Motor neuron (in vitro differentiated cells): ENCODE measurements at regions not wholly inside any gene's neighbourhood (a gene's known extent, or its start where the extent isn't known, plus 50 kb on each side); places are given as distances from the start of the nearest gene placed in this dataset.
"Not testable (repeated sequence)": the region's sequence is repeated elsewhere in the genome, so short reads cannot be mapped to it uniquely, and the experiment has no call there.

ENCODE experiments used
- ATAC-seq, 8 experiments: fragments of 200-7000 bp; cut with Tn5 transposase; replicated peaks in 6 of 8; 2 replicates each; pipeline ENCODE4 v1.8.0; 2021; ENCODE audit warnings: mild to moderate bottlenecking in 8 of 8, moderate library complexity in 8 of 8
- H3K27ac ChIP-seq, 2 donors: fragments of 250-450 bp; sonication (Bioruptor Pico); 2 replicates each; pipeline ENCODE4 v1.9.0; 2021; ENCODE audit warnings: antibody characterized with exemption in 2 of 2, mild to moderate bottlenecking in 2 of 2, moderate library complexity in 1 of 2
- H3K4me1 ChIP-seq, 2 donors: fragments of 250-450 bp; sonication (Bioruptor Pico); replicated peaks in 1 of 2; 2 replicates each; pipeline ENCODE4 v1.6.1; 2021; ENCODE audit warnings: antibody characterized with exemption in 2 of 2, mild to moderate bottlenecking in 2 of 2, moderate library complexity in 1 of 2
- H3K4me3 ChIP-seq, 5 donors: fragments of 250-450 bp; sonication (Bioruptor Pico); 2 replicates each; pipeline ENCODE4 v1.9.0; 2021; ENCODE audit warnings: antibody characterized with exemption in 5 of 5, mild to moderate bottlenecking in 5 of 5, moderate library complexity in 4 of 5
- WGBS, 10 experiments: fragments of 450-650 bp; shearing (Covaris generic); methylation state at CpG; one replicate each; pipeline ENCODE4 v1.0.0; 2022; 5-methylcytosine and 5-hydroxymethylcytosine counted together
- in situ Hi-C, 9 experiments: fragments of 400-800 bp; cut with MboI; loops; one replicate each; pipeline ENCODE4 v1.15.0; 2021; ENCODE audit warnings: low sequenced_read_pairs in 9 of 9, low pct_unique_long_range_greater_than_20kb in 2 of 9; ENCODE audit not compliant: unreplicated experiment in 9 of 9

GRCh38 chr3:3675801-3676200, 123.4 kb upstream of the LRRN1 start:
- ATAC-seq = no peak
- in situ Hi-C loops = no loop called here
- Histone ChIP-seq H3K27ac (no peak overlapping the region), H3K4me1 (no peaks in the 10 kb centered on the region), H3K4me3 (no peak overlapping the region)
- 0 to 89% (median 60%) methylated on average over 1 of the region's 1 CpG; no CpG with 5 or more reads in 5 of the 10 experiments for WGBS, 10 experiments

GRCh38 chr3:3675186-3675585, 124.0 kb upstream of the LRRN1 start:
- ATAC-seq = no peak
- Histone ChIP-seq H3K4me3 (no peak overlapping the region), H3K27ac (no peak overlapping the region), H3K4me1 (no peaks in the 10 kb centered on the region)
- in situ Hi-C loops = no loop called here

- peaks cover 0 to 9% of the 10 kb centered on the region in 2 donors for H3K4me1 ChIP-seq
- 29 to 89% (median 76%) methylated on average over 1 to 3 of the region's 3 CpGs; no CpG with 5 or more reads in 3 of the 10 experiments for WGBS, 10 experiments
- no peak for ATAC-seq
- in situ Hi-C loops = no loop called here
- H3K4me3 ChIP-seq = no peak overlapping the region
- no peak overlapping the region for H3K27ac ChIP-seq
These were observed 132.6 kb upstream of the LRRN1 start for GRCh38 chr3:3666664-3667063.

GRCh38 chr3:3665961-3666640, 133.1 kb upstream of the LRRN1 start:
- no peak for ATAC-seq
- in situ Hi-C loops = no loop called here
- Histone ChIP-seq H3K27ac (no peak overlapping the region), H3K4me3 (no peak overlapping the region), H3K4me1 (peaks cover 0 to 9% of the 10 kb centered on the region in 2 donors)
- WGBS, 10 experiments = 24 to 89% (median 83%) methylated on average over 2 to 12 of the region's 13 CpGs; no CpG with 5 or more reads in 4 of the 10 experiments

GRCh38 chr3:3665546-3665945, 133.7 kb upstream of the LRRN1 start:
- Histone ChIP-seq H3K4me1 (peaks cover 0 to 9% of the 10 kb centered on the region in 2 donors), H3K4me3 (no peak overlapping the region), H3K27ac (no peak overlapping the region)
- 0 to 100% (median 70%) methylated on average over 1 to 2 of the region's 2 CpGs; no CpG with 5 or more reads in 3 of the 10 experiments for WGBS, 10 experiments
- in situ Hi-C loops = no loop called here
- no peak for ATAC-seq

- in situ Hi-C loops = no loop called here
- Histone ChIP-seq H3K27ac (no peak overlapping the region), H3K4me1 (peaks cover 0 to 9% of the 10 kb centered on the region in 2 donors), H3K4me3 (no peak overlapping the region)
- peak in 1 of 8 experiments; percentile 50 for ATAC-seq
- 0 to 90% (median 79%) methylated on average over 1 to 5 of the region's 5 CpGs for WGBS, 10 experiments
These were observed 134.3 kb upstream of the LRRN1 start for GRCh38 chr3:3664935-3665334.

GRCh38 chr3:3662610-3663009, 136.6 kb upstream of the LRRN1 start:
- peak in 1 of 8 experiments; percentile 13 for ATAC-seq
- Histone ChIP-seq H3K27ac (no peak overlapping the region), H3K4me3 (no peak overlapping the region), H3K4me1 (peaks cover 0 to 9% of the 10 kb centered on the region in 2 donors)
- 23 to 76% (median 60%) methylated on average over 2 to 4 of the region's 4 CpGs for WGBS, 10 experiments
- in situ Hi-C loops = no loop called here

GRCh38 chr3:3654916-3655315, 144.3 kb upstream of the LRRN1 start:
- Histone ChIP-seq H3K27ac (no peak overlapping the region), H3K4me1 (peaks cover 0 to under 1% of the 10 kb centered on the region in 2 donors), H3K4me3 (no peak overlapping the region)
- no peak for ATAC-seq
- 0 to 100% (median 76%) methylated on average over 1 to 2 of the region's 2 CpGs; no CpG with 5 or more reads in 1 of the 10 experiments for WGBS, 10 experiments
- in situ Hi-C loops = no loop called here

GRCh38 chr3:3648988-3649679, 150.1 kb upstream of the LRRN1 start:
- WGBS, 10 experiments = 5 to 94% (median 58%) methylated on average over 2 to 5 of the region's 5 CpGs
- in situ Hi-C loops = no loop called here
- H3K4me1 ChIP-seq = peaks cover 8% of the 10 kb centered on the region in 2 donors
- peak overlapping the region in 1 of 2 donors; percentile 31 for H3K27ac ChIP-seq
- ATAC-seq = peak in 5 of 8 experiments; percentile 24 to 80 (median 59)
- no peak overlapping the region for H3K4me3 ChIP-seq

- Histone ChIP-seq H3K27ac (no peak overlapping the region), H3K4me1 (peaks cover 8% of the 10 kb centered on the region in 2 donors), H3K4me3 (no peak overlapping the region)
- peak in 1 of 8 experiments; percentile 61 for ATAC-seq
- WGBS, 10 experiments = 0 to 100% (median 38%) methylated on average over 1 to 2 of the region's 2 CpGs; no CpG with 5 or more reads in 2 of the 10 experiments
- in situ Hi-C loops = no loop called here
These were observed 152.3 kb upstream of the LRRN1 start for GRCh38 chr3:3646934-3647333.

- in situ Hi-C loops, ATAC-seq, H3K27ac ChIP-seq, H3K4me3 ChIP-seq, H3K4me1 ChIP-seq: not testable (repeated sequence)
- WGBS, 10 experiments = 0 to 100% (median 83%) methylated on average over 1 to 9 of the region's 13 CpGs; no CpG with 5 or more reads in 1 of the 10 experiments
These were observed 153.0 kb upstream of the LRRN1 start for GRCh38 chr3:3646103-3646844.

- ATAC-seq = no peak
- no peak overlapping the region for H3K4me3 ChIP-seq
- no peaks in the 10 kb centered on the region for H3K4me1 ChIP-seq
- WGBS, 10 experiments = 0 to 100% (median 80%) methylated on average over 2 to 4 of the region's 5 CpGs; no CpG with 5 or more reads in 3 of the 10 experiments
- no peak overlapping the region for H3K27ac ChIP-seq
- in situ Hi-C loops = no loop called here
These were observed 157.3 kb upstream of the LRRN1 start for GRCh38 chr3:3641877-3642455.

- no peak overlapping the region for H3K27ac ChIP-seq
- in situ Hi-C loops = no loop called here
- WGBS, 10 experiments = 4 to 100% (median 82%) methylated on average over 1 to 2 of the region's 2 CpGs; no CpG with 5 or more reads in 1 of the 10 experiments
- H3K4me3 ChIP-seq = no peak overlapping the region
- no peaks in the 10 kb centered on the region for H3K4me1 ChIP-seq
- no peak for ATAC-seq
These were observed 160.2 kb upstream of the LRRN1 start for GRCh38 chr3:3639078-3639477.
